ENCODE measurements at regions not wholly inside any gene's neighbourhood (a gene's known extent, or its start where the extent isn't known, plus 50 kb on each side); places are given as distances from the start of the nearest gene placed in this dataset.

DNA sequence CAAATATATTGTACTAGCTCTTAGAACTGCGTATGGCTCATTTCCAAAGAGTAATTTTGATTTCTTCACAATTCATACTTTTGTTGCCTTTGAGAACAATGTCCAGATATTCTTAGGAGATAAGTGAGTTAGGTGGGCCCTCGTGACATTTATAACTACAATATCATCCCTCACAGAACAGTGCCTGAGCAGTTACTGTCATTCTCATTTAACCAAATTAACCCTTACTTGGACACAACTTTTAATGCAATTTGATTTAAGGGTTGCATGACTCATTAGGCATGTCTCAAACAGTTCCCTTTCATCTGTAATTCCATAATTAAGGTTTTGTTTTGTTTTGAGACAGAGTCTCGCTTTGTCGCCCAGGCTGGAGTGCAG is 68.1 kb upstream of the DNAH14 start:
- intact Hi-C loops (cut with micrococcal nuclease; ENCODE audit: unreplicated experiment) = no loop called here
- TF ChIP-seq, protein P1, sequence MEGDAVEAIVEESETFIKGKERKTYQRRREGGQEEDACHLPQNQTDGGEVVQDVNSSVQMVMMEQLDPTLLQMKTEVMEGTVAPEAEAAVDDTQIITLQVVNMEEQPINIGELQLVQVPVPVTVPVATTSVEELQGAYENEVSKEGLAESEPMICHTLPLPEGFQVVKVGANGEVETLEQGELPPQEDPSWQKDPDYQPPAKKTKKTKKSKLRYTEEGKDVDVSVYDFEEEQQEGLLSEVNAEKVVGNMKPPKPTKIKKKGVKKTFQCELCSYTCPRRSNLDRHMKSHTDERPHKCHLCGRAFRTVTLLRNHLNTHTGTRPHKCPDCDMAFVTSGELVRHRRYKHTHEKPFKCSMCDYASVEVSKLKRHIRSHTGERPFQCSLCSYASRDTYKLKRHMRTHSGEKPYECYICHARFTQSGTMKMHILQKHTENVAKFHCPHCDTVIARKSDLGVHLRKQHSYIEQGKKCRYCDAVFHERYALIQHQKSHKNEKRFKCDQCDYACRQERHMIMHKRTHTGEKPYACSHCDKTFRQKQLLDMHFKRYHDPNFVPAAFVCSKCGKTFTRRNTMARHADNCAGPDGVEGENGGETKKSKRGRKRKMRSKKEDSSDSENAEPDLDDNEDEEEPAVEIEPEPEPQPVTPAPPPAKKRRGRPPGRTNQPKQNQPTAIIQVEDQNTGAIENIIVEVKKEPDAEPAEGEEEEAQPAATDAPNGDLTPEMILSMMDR (IDR thresholded peaks at IDR 0.05; ENCODE audit: unreplicated experiment) = no peak

DNA sequence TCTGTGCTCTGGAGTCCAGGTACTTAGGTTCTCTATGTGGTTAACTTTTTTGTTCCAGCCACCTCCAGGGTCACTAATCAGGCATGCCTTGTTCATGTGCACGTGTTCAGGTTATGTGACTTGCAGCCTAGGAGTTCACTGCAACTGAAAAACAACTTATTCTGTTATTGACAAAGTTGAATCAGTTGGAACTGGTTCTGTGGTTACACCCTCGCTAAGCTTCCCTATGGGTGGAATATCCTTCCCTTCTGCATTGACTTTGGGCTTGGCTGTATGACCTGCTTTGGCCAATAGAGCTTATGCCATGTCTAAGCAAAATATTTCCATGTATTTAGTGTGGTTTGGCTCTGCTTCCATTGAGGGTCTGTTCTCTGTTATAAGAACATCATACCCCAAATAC is 66.0 kb upstream of the DNAH14 start:
- Mint-ChIP-seq H3K4me1 (ENCODE audit: low read depth, unreplicated experiment) (no peaks in the 10 kb centered on the region), H3K36me3 (ENCODE audit: insufficient read depth, unreplicated experiment) (no peaks in the 10 kb centered on the region), H3K27me3 (ENCODE audit: unreplicated experiment) (peaks cover 19% of the 10 kb centered on the region), H3K4me3 (ENCODE audit: low read depth, unreplicated experiment) (no peak overlapping the region), H3K27ac (ENCODE audit: unreplicated experiment) (no peak overlapping the region), H3K9me3 (ENCODE audit: low read depth, unreplicated experiment) (peaks cover 2% of the 10 kb centered on the region)
- no peak for DNase-seq
- TF ChIP-seq, protein P1 (IDR thresholded peaks at IDR 0.05; ENCODE audit: unreplicated experiment) = no peak
- BruUV-seq (replicated peaks) = no TSS peak
- CTCF ChIA-PET = no interaction called here
- intact Hi-C loops (cut with micrococcal nuclease; ENCODE audit: unreplicated experiment) = no loop called here

More for the DNA sequence above, 68.1 kb upstream of the DNAH14 start:
- CTCF ChIA-PET = interaction anchor here (1.4 kb wide), 1 partner anchor 10 kb away, joined by 3 read pairs; no protein-coding TSS in a partner anchor
- peaks cover 2% of the 10 kb centered on the region for H3K9me3 Mint-ChIP-seq (ENCODE audit: low read depth, unreplicated experiment)
- no peaks in the 10 kb centered on the region for H3K36me3 Mint-ChIP-seq (ENCODE audit: insufficient read depth, unreplicated experiment)
- BruUV-seq (replicated peaks) = no TSS peak
- no peak overlapping the region for H3K4me3 Mint-ChIP-seq (ENCODE audit: low read depth, unreplicated experiment)
- H3K27me3 Mint-ChIP-seq (ENCODE audit: unreplicated experiment) = peaks cover 41% of the 10 kb centered on the region
- H3K27ac Mint-ChIP-seq (ENCODE audit: unreplicated experiment) = no peak overlapping the region
- no peak for DNase-seq
- H3K4me1 Mint-ChIP-seq (ENCODE audit: low read depth, unreplicated experiment) = no peaks in the 10 kb centered on the region

DNA sequence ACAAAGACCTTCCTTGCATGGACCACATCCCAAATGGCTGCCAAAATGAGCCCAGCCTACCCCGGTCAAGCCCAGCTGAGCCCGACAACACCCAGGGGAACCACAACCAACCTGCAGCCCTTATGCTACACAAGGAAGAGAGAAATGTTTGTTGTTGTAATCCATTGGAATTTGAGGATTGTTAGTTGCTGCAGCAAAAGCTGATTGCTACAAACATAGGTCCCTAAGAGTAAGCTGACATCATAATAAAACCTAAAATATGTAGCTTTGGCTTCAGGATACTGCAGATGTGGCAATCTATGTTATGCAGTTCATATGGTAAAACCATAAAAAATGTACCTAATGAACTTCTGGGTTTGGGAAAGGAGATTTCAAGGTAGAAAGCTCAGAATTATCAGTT is 65.5 kb upstream of the DNAH14 start:
- intact Hi-C loops (cut with micrococcal nuclease; ENCODE audit: unreplicated experiment) = no loop called here
- no TSS peak for BruUV-seq (replicated peaks)
- no peak for DNase-seq
- peaks cover 2% of the 10 kb centered on the region for H3K9me3 Mint-ChIP-seq (ENCODE audit: low read depth, unreplicated experiment)
- CTCF ChIA-PET = no interaction called here
- TF ChIP-seq, protein P1 (IDR thresholded peaks at IDR 0.05; ENCODE audit: unreplicated experiment) = no peak
- H3K27ac Mint-ChIP-seq (ENCODE audit: unreplicated experiment) = no peak overlapping the region
- H3K4me1 Mint-ChIP-seq (ENCODE audit: low read depth, unreplicated experiment) = no peaks in the 10 kb centered on the region
- H3K4me3 Mint-ChIP-seq (ENCODE audit: low read depth, unreplicated experiment) = no peak overlapping the region
- H3K27me3 Mint-ChIP-seq (ENCODE audit: unreplicated experiment) = peaks cover 14% of the 10 kb centered on the region
- H3K36me3 Mint-ChIP-seq (ENCODE audit: insufficient read depth, unreplicated experiment) = no peaks in the 10 kb centered on the region

DNA sequence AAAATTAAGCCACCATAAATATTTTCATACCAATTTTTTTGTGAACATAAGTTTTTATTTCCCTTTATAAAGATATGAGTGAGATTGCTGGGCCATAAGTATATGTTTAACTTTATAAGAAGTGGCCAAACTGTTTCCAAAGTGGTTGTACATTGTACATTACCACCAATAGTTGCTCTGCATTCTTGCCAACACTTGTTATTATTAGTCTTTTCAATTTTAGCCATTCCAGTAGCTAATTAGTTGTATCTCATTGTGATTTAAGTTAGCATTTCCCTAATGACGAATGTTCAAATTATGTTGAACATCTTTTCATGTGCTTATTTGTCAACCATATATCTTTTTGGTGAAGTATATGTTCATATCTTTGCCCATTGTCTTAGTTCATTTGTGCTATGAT is 64.0 kb upstream of the DNAH14 start:
- Mint-ChIP-seq H3K27me3 (ENCODE audit: unreplicated experiment) (no peaks in the 10 kb centered on the region), H3K36me3 (ENCODE audit: insufficient read depth, unreplicated experiment) (no peaks in the 10 kb centered on the region), H3K4me3 (ENCODE audit: low read depth, unreplicated experiment) (no peak overlapping the region), H3K27ac (ENCODE audit: unreplicated experiment) (no peak overlapping the region), H3K4me1 (ENCODE audit: low read depth, unreplicated experiment) (no peaks in the 10 kb centered on the region), H3K9me3 (ENCODE audit: low read depth, unreplicated experiment) (peaks cover 2% of the 10 kb centered on the region)
- no TSS peak for BruUV-seq (replicated peaks)
- TF ChIP-seq, protein P1 (IDR thresholded peaks at IDR 0.05; ENCODE audit: unreplicated experiment) = no peak
- intact Hi-C loops (cut with micrococcal nuclease; ENCODE audit: unreplicated experiment) = no loop called here
- DNase-seq = no peak
- CTCF ChIA-PET = no interaction called here
